Breast epithelium (tissue), 3 donors: ENCODE measurements at regions not wholly inside any gene's neighbourhood (a gene's known extent, or its start where the extent isn't known, plus 50 kb on each side); places are given as distances from the start of the nearest gene placed in this dataset.

Source experiments
- POLR2A ChIP-seq: fragments of 450-650 bp; IDR thresholded peaks from one replicate; pipeline ENCODE4 v1.6.1; 2016; ENCODE audit warnings: antibody characterized with exemption, mild to moderate bottlenecking, moderate library complexity
- POLR2AphosphoS5 ChIP-seq, 3 donors: sonication (generic); formaldehyde crosslinking; IDR thresholded peaks; one replicate each; pipeline ENCODE4 v1.6.1; 2017; ENCODE audit warnings: antibody characterized with exemption in 3 of 3
- TF ChIP-seq, protein P1 (sequence below), 3 donors: fragments of 450-650 bp; IDR thresholded peaks; one replicate each; pipeline ENCODE4 v1.5.1; 2016 to 2017; ENCODE audit warnings: antibody characterized with exemption in 3 of 3, mild to moderate bottlenecking in 3 of 3, moderate library complexity in 3 of 3

DNA sequence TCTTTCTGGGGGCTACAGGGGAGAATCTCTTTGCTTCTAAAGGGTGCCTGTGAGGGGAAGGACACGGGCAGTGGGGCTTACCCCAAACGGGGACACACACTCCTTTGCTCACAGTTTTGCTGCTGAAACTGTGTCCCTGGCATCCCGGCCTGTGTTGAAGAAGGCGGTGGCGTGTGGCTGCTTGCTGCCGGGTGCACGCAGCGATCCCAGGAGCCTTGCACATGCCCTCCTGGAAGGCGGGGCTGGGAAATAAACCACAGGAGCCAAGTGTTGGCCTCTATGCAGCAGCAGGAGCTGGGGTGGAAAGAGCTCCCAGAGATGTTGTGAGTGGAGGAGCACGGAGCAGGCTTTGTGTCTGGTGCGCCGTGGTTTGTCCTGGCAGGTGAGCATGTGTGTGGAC is 131.0 kb upstream of the CIBAR2 start:
- TF ChIP-seq POLR2A = no peak
- TF ChIP-seq, protein P1, sequence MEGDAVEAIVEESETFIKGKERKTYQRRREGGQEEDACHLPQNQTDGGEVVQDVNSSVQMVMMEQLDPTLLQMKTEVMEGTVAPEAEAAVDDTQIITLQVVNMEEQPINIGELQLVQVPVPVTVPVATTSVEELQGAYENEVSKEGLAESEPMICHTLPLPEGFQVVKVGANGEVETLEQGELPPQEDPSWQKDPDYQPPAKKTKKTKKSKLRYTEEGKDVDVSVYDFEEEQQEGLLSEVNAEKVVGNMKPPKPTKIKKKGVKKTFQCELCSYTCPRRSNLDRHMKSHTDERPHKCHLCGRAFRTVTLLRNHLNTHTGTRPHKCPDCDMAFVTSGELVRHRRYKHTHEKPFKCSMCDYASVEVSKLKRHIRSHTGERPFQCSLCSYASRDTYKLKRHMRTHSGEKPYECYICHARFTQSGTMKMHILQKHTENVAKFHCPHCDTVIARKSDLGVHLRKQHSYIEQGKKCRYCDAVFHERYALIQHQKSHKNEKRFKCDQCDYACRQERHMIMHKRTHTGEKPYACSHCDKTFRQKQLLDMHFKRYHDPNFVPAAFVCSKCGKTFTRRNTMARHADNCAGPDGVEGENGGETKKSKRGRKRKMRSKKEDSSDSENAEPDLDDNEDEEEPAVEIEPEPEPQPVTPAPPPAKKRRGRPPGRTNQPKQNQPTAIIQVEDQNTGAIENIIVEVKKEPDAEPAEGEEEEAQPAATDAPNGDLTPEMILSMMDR (IDR thresholded peaks at IDR 0.05) = no peak
- TF ChIP-seq POLR2AphosphoS5 (IDR thresholded peaks at IDR 0.05) = no peak
